HEK293T (cell line): ENCODE measurements at regions not wholly inside any gene's neighbourhood (a gene's known extent, or its start where the extent isn't known, plus 50 kb on each side); places are given as distances from the start of the nearest gene placed in this dataset.

Experiments
- ARNT ChIP-seq: fragments of 450-650 bp; IDR thresholded peaks from 2 replicates; pipeline ENCODE4 v1.6.1; 2017; ENCODE audit warnings: mild to moderate bottlenecking
- BHLHE40 ChIP-seq: fragments of 450-650 bp; IDR thresholded peaks from 2 replicates; pipeline ENCODE4 v1.6.1; 2016; ENCODE audit warnings: mild to moderate bottlenecking, moderate library complexity, borderline replicate concordance
- CTBP1 ChIP-seq: fragments of 450-650 bp; IDR thresholded peaks from 2 replicates; pipeline ENCODE4 v1.6.1; 2016; ENCODE audit warnings: borderline replicate concordance
- ELF4 ChIP-seq: fragments of 450-650 bp; IDR thresholded peaks from 2 replicates; pipeline ENCODE4 v1.6.1; 2017; ENCODE audit warnings: antibody characterized with exemption
- FOXA1 ChIP-seq: fragments of 450-650 bp; IDR thresholded peaks from 2 replicates; pipeline ENCODE4 v1.6.1; 2016; ENCODE audit warnings: mild to moderate bottlenecking
- FOXK2 ChIP-seq: fragments of 450-650 bp; IDR thresholded peaks from 2 replicates; pipeline ENCODE4 v1.6.1; 2016; ENCODE audit warnings: mild to moderate bottlenecking
- FOXM1 ChIP-seq: fragments of 450-650 bp; IDR thresholded peaks from 2 replicates; pipeline ENCODE4 v1.6.1; 2017; ENCODE audit warnings: mild to moderate bottlenecking, borderline replicate concordance
- HDGF ChIP-seq: fragments of 450-650 bp; IDR thresholded peaks from 2 replicates; pipeline ENCODE4 v1.6.1; 2017; ENCODE audit warnings: antibody characterized with exemption, borderline replicate concordance
- LEF1 ChIP-seq: fragments of 450-650 bp; IDR thresholded peaks from 2 replicates; pipeline ENCODE4 v1.6.1; 2017; ENCODE audit warnings: mild to moderate bottlenecking, borderline replicate concordance
- PKNOX1 ChIP-seq: fragments of 450-650 bp; IDR thresholded peaks from 2 replicates; pipeline ENCODE4 v1.6.1; 2016
- SP1 ChIP-seq: fragments of 450-650 bp; IDR thresholded peaks from 2 replicates; pipeline ENCODE4 v1.6.1; 2017
- SUZ12 ChIP-seq: fragments of 450-650 bp; IDR thresholded peaks from 2 replicates; pipeline ENCODE4 v1.6.1; 2016; ENCODE audit warnings: mild to moderate bottlenecking
- TARDBP ChIP-seq: fragments of 450-650 bp; IDR thresholded peaks from 2 replicates; pipeline ENCODE4 v1.6.1; 2016
- ZNF384 ChIP-seq: fragments of 450-650 bp; IDR thresholded peaks from 2 replicates; pipeline ENCODE4 v1.6.1; 2016

- no peak for TF ChIP-seq ZNF384
- TF ChIP-seq SUZ12: no peak
- TF ChIP-seq CTBP1: no peak
- TF ChIP-seq FOXK2: no peak
- no peak for TF ChIP-seq BHLHE40
- TF ChIP-seq FOXM1: no peak
- no peak for TF ChIP-seq ARNT
- TF ChIP-seq FOXA1: no peak
- TF ChIP-seq LEF1: no peak
- TF ChIP-seq PKNOX1: no peak
- no peak for TF ChIP-seq ELF4
- TF ChIP-seq SP1: no peak
- TF ChIP-seq HDGF: no peak
- no peak for TF ChIP-seq TARDBP
These were observed 414.8 kb downstream of the HRH4 start for GRCh38 chr18:24875286-24875685.
